DMS153 (cell line): ENCODE measurements at regions not wholly inside any gene's neighbourhood (a gene's known extent, or its start where the extent isn't known, plus 50 kb on each side); places are given as distances from the start of the nearest gene placed in this dataset.

Experiments
- DNase-seq: peaks from one replicate; lab custom pipeline; 2025; lab: John Stamatoyannopoulos, UW

DNA sequence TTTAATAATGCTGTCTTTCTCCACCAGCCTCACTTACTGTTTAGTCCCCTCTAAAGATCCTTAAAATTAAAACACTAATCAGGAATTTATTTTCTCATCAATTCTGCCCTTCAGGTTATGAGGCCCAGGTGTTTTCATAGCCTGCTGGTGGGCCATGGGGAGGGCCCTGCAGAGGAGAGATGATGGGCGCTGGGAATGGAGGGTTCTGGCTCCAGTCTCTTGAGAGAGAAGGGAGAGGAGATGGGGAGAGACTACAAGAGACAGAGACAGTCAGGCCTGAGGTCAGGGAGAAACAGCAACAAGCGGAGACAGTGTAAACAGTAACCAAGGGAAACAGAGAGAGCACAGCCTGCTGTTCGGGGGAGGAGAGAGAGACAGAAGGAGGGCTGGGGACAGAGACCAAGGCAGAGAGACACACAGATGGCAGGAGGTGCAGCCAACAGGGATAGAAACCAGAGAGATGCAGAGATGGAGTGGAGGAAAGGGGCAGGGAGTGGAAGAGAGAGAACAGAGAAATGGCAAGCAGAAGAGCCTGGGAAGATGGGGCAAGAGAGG, 187.3 kb upstream of the SYT13 start:
- peak; percentile 78 for DNase-seq

DNA sequence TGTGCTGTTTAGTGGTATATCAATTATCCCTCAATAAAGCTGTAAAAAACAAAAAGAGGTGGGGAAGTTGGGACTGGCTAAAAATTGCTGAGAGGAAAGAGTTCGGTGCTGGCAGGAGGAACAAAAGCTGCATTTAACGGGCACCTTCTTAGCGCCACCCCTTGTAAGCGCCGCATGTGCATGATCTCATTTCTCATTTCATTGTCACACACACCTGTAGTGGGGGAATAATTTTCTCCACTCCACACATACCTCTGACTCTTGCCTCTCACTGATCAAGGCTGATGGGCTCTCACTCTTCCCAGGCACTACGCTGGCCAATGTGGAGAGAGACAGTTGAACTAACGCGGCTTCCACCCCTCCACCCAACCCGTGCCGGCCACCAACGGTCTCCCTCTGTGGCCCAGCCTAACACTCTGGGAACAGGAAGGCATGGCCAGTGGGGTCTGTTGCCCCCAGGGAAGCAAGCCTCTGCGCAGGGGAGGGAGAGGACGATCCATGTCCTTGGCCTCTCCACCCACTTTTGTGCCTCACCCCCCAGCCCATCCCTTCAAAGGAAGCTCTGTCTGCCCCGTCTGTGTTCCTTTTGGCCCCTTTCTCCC, 186.7 kb upstream of the SYT13 start:
- peak; percentile 56 for DNase-seq

DNA sequence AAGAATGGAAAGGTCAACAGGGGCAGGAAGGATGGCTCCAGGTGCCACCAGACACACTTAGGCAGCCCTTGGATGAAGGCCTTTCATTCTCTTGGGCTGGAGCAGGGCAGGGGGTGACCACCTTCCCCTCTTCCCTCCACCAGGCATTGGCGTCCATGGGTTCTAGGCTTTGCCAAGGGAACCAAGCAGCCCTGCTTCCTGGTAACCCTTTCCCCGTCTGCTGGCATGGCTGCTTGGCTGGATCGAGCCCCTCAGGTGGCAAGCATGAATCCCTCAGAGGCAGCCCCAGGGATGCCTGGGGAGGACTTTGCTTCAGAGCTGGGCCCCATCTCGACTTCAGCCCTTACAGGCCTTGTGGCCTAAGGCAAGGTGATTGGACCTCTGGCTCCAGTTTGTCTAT, 185.1 kb upstream of the SYT13 start:
- DNase-seq, result no peak

DNA sequence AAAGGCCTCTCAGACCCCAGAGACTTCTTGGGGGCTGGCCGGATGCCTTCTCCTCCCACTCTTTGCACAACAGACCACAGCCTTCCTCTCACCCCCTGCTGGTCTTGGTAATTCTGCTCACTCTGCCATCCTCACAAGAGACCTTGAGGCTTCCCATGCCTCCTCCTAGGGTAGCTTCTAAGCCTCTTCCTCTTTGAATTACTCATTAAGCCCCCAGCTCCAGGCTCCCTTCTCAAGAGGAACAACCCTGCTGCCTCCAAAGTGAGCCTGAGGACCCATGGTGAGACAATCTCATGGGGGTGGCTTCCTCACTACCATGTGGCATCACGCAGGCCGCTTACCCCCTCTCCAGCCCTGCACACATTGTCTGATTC, 184.6 kb upstream of the SYT13 start:
- no peak for DNase-seq

DNA sequence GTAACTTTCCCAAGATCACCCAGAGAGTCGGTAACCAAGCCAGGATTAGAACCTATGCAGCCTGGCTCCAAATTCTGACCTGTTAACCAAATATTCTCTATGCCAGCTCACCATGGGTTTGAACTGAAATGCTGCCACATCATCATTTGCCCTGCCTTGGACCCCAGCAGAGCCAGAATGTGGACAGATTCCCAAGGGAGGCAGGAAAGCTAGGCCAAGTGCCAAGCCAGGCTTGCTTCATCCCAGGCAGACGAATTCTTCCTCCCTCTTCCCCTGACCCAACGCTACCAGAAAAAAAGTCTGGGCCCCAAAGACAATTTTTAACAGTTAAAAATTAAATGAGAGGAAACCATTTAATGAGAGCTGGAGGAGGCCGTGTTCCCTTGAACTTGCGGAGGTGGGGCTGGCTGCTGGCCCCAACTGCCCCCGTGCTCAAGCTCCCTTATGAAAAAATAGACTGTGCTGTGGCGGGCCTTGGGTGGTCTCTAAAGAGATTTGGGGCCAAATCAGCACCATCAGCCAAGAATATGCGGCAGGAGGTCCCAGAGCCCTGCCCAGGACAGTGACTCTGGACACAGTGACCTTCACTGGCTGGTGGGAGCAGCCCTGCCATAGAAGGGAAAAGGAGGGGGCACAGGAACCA, 184.1 kb upstream of the SYT13 start:
- no peak for DNase-seq

DNA sequence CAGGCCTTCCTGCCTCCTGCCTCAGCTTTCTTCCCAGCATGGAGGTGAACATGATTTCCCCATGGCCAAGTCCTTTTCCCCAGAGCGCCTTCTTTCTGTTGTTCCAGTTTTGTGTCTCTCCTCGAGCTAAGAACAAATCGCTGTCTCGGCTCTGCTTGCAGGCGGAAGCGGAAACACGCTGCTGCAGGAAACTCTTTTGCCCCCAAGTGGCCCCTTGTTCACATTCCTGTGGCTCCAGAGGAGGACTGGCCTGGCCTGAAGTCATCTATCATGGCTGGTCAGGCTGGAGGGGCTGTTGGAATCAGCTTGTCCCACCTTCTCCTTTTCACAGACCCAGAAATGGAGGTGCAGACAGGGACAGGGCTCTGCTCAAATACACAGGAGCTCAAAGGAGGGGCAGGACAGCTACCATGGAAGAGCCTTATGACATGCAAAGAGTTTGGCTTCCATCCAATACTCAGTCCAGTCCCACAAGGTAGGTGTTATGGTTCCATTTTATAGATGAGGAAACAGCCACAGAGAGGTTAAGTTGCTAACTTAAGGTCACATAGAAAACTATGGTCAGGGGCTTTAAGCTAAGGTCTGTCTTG, 182.2 kb upstream of the SYT13 start:
- DNase-seq, result no peak

DNA sequence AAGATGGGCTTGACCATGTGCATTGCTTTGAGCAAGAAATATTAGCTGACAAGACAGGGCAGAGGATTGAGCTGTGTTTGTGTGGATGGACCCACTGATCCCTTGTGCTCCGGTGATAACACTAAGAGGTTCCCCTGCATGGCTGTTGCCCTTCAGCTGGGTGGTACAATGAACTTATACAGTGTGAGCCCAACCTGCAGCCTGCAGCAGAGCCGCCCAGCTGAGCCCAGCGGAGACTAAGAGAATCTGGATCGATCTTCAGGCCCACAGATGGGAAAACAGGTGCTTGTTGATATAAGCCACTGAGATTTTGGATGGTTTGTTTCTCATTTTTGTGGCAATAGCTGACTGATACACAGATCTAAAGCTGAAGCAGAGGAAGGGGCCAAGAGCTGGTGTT, 177.4 kb upstream of the SYT13 start:
- no peak for DNase-seq

DNA sequence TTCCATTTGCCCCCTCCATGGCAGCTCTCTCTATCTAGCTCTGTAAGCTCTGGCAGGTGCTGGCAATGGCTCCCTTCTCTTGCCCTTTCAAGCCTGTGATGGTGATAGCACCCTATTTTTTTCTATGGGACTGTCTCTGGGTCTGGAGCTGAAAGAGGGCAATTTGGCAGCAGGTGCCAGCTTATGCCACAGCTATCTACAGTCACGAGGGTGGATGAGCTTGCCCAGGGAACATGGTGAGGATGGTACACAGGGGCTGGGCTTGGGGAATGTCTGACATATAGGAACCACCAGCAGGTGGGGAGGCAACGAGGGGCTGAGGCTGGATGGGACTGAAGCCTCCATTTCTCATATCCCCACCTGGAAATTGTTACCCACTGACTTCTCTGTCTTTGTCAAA, 175.4 kb upstream of the SYT13 start:
- DNase-seq, result no peak

DNA sequence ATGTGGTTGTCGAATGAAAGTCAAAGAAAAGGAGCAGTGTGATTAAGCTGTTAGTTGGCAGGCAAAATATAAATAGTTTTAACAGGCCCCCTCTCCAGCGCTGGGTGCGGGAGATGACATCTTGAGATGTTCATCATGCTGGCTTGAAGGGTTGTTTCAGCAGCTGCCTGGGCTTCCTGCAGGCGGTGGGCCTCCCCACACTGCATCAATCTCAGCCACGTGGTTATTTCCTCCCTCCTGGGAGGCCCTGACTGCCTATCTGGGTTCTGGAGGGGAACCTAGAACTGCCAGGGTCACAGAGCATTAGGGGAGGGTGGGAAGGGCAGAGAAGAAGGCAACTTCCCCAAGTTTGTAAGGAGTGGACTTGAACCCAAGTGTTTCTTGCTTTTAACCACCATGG, 173.3 kb upstream of the SYT13 start:
- DNase-seq, result no peak

DNA sequence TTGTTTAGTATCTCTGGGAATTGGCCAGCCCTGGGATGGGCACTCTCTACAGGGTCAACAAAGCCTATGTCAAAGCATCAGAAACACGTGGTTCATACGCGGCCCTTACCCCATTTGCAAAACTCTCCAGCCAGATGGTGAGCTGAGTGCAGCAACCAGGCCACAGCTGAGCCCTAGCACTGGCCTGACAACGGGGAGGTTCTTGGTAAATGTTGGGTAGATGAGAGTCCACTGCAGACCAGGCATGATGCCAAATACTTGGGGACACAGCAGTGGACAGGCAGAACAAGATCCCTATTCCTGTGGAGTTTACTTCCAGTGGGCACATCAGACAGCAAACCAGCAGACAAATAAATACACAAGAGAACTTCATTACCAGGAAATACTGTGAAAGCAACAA, 172.1 kb upstream of the SYT13 start:
- no peak for DNase-seq

DNA sequence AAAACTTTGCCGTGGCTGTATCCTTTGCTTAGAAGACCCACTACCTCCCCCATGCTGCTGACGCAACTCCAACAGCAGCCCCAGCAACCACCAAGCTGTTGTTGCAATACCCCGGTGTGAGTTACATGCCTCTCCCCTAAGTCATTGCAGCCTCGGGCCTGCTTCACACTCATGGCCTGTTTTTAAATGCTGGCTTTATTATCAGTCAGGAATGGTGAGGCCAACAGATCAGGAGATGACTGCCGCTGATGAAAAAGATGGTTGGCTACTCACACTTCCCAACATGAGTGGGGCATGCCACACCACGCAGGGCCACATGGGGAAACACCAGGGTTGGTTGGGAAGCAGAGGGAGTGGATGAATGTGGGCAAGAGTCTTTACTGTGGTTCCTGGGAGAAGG, 171.5 kb upstream of the SYT13 start:
- no peak for DNase-seq

DNA sequence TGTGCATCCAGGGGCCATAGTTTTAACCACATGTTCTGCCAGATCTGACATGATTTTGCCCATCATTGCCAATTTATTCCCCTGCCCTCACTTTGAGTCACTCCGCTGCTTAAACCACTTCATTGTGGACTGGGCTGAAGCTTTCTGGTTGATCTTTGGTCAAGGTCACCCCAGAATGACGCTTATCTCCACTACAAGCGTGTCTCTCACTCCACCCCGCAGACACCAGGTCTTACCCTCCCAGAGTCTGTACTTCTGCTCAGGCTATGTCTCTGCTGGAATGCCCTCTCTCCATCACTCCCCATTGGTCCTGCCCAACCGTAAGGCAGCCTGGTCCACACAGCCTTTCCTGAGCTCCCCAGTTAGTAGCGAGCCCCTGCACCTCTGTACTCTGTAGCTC, 170.5 kb upstream of the SYT13 start:
- DNase-seq, result no peak

DNA sequence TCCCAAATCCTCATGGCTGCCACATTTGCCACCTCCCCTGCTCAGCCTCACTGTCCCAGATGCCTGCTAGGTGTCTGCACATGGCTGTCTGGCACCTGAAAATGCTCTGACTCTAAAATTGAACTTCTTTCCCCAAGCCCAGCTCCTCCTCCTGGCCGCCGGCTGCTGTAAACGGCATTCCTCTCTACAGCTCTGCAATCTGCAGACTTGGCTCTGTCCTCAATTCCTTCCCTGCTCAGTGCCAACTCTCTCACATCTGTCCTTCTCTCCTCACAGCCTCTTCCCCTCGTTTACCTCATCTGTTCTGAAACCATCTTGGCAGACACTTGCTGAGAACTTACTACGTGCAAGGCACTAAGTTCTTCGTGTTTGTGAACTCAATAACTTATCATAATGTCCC, 169.4 kb upstream of the SYT13 start:
- no peak for DNase-seq

DNA sequence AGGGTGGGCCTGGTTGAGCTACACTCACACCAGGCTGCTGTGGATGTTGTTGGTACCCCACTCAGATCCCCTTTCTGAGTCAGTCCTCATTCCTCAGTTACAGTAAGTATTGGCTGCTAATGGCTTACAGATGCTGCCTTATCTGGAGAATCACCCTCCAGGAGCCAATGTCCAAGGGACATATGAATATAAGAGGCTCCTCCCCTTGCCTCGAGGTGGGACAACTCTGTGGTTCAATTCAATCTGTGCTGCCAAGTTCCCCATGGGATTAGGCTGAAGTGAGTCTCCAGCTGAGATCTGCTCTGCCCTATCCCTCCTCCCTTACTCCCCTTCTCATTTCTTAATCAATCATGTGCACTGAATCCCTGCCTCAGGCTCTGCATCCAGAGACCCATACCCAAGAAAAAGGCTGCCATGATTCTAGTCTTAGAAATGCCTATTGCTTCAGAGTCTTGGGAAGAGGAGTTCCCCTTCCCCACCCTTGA, 168.8 kb upstream of the SYT13 start:
- DNase-seq, result no peak

DNA sequence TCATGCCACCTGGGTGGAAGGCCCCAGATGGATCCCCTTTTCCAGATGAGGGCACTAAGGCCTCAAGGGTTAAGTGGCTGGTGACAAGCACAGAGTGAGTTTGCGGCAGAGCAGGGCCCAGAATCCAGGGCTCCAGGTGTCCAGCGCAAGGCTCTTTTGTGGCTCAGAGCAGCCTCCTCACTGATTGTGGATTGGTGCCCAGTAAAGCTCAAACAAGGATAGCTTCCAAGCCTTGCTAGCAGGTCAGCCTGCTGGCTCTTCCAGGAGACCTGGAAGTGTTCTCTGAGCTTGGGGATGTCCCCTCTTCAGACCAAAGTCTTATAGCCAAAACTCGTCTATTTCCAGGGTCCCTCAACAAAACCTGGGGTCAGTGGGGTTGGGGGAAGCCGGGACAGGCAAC, 167.6 kb upstream of the SYT13 start:
- DNase-seq, result no peak

DNA sequence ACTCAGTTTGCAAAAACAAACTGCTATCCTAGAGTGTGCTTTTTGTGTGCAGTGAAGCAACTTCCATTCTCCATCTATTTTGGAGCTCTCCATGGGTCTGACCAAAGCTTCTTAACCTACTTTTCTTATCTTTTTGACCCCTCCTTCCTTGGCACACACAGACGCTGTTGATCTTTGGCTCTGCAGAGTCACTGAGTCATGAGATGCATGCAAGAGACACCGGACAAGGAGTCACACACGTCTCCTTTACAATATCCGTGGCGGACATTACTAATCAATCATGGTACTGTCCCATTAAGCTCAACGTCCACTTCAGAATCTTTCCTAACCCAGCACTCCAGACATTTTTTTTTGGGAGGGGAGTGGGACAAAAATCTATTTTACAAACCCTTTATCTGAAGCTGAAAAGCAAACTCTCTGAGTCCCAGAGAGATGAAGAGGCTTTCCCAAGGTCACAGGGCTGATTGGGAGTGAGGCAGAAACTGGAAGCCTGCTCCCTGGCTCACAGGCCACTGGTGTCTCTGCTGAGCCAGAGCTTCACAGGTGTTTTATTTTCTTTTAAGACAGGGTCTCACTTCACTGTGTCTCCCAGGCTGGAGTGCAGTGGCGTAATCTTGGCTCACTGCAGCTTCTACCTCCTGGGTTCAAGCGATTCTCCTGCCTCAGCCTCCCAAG, 165.8 kb upstream of the SYT13 start:
- DNase-seq, result no peak

DNA sequence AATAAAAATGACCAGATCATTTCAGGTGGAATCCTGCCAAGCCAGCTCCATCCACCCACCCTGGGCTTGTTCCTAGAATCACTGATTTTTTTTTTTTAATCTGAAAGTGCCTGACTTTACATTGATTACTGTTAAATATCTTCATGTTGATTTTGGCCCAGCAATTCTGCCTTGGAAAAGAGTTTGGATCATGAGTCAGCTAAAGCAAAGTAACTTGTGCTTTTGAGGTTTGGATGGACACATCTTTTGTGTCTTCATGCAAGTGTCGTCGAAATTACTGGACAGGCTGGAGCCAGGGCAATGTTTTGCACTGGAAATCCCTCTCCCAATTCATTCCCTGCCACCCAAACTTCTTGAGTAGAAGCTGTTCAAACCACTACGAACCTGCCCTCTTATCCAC, 164.0 kb upstream of the SYT13 start:
- no peak for DNase-seq

DNA sequence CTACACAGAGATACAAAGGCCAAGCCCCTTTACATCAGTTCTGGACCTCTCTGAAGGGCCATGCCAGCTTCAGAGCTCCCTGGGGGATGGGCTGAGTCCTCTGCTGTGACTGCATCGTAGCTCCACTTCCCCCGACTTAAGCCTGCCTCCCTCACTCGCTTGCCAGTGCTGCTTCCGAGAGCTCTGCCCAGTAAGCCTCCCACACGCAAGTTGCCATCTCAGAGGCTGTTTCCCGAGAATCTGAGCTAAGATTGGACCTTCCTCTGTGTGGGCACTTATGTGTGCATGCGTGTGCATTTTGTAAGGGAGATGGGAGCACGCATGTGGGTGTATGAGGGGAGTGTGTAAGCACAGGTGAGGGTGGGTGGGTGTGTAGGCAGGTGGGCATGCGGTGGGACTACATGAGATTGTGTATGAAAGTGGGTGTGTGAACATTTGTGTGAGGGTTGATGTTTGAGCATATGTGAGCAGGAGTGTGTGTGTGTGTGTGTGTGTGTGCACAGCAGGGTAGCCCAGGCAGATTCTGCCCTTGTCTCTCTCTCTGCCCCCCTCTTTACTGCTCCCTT, 163.0 kb upstream of the SYT13 start:
- no peak for DNase-seq

DNA sequence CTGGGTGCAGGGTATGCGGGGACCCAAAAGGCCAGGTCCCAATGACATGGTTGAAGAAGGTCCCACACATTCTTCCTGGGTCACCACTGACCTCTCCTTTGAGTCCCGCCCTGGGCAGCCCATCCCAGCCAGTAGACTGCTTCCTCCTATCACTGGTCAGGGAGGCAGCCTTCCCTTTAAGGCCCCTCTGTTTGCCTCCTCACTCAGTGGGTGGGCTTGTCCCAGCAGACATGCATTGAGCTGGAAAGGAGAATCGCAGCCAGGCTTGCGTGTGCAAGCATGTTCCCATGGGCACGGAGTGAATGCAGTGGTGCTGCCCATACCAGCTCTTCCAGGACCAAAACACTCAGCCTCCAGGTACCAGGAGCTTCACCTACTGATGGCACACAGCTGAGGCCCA, 162.4 kb upstream of the SYT13 start:
- no peak for DNase-seq

DNA sequence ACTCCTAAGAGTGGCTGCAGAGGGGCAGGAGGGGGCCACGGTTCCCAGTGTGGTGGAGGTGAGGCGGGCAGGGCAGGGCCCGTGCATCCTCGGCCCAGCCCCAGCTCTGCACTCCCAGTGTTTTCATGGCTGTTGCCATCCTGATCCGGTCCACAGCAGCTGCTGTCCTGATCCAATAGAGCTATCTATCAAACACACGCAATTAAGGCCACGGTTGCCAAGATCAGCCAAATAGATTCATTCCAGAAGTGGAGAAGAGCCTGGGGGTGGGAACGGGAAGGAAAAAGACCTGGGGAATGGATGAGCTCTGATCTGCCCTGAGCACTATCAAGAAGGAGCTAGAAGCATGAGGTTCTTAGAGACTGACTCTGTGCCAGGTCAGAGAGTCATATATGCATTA, 160.9 kb upstream of the SYT13 start:
- DNase-seq, result no peak

DNA sequence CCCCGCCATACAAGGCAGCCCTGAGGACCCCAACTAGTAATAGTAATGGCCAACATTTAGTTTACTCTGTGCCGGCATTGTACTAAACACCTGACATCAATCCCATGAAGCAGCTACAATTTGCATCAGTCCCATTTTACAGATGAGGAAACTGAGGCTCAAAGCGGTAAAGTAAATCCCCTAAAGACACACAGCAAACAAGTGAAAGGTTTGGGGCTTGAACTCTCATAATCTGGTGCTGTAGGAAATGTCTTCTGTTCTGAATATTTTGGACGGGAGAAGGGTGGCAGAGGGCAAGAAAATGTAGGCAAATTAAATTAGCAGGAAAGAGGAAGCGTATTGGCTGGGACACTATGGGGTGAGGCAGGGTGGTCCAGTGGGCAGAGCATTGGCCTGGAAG, 160.3 kb upstream of the SYT13 start:
- DNase-seq, result no peak

DNA sequence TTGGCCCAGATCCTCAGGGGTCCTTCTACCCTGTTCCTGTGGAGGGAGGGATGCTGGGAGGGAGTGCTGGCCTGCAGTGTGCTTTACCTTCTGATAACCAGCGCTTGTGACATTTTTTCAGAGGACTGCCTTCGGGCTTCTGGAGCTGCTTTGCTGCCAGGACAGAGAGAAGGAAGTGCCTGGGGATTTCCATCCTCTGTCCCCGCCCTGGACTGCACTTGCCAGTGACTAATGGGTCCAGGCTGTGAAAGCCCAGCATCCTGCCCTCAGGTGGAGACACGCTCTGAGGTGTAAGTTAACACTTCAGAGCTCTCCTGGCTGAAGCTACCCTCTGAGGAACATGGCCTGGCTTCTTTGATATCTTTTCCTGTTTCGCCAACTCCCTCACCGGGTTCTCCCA, 158.7 kb upstream of the SYT13 start:
- DNase-seq, result no peak

DNA sequence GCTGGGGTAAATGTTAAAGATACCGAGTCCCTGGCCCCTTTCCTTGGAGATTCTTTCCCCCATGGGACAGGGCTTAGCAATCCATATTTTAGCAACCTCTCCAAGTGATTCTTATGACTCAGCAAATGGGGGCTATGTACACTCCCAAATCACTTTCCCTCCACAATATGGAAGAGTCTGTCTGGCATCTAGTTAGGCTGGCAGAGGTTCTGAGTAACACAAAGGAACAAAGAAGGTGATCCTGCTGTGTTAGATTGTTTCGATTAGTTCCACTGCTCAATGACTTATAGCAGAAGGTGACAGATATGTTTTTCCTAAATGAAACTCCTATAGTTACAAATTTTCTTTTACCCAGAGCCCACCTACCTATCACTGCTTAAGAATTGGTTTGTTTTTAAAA, 154.0 kb upstream of the SYT13 start:
- DNase-seq, result no peak
